K562 (cell line): ENCODE measurements at regions not wholly inside any gene's neighbourhood (a gene's known extent, or its start where the extent isn't known, plus 50 kb on each side); places are given as distances from the start of the nearest gene placed in this dataset.

Experiments
- ATAC-seq: fragments of 200-7000 bp; cut with Tn5 transposase; 3 replicates; pipeline ENCODE4 v1.9.1; 2020; ENCODE audit warnings: moderate library complexity
- BruUV-seq: library from RNA; stranded (reverse); fragments of 400-500 nt; replicated peaks from 2 replicates; lab custom pipeline; 2021; lab: Mats Ljungman, UMichigan
- CTCF ChIA-PET: fragments of 300-600 bp; formaldehyde crosslinking; extraction: SDS; loops from one replicate; lab custom pipeline; 2021; ENCODE audit warnings: low intra/inter-chr PET ratio; lab: Yijun Ruan, JAX
- POLR2A ChIA-PET: fragments of 300-600, 350-650 bp; sonication (Branson Sonifier 250); formaldehyde crosslinking; extraction: SDS; loops from one replicate; lab custom pipeline; 2021; ENCODE audit warnings: antibody characterized with exemption, inconsistent platforms; lab: Yijun Ruan, JAX
- DNase-seq, 4 experiments: peaks; one replicate each; pipeline versions ENCODE4 v3.0.0 to v3.0.0-alpha.2; 2011 to 2018; ENCODE audit warnings: low spot score in 3 of 4, mixed read lengths in 3 of 4; ENCODE audit errors: extremely low read depth in 1 of 4
- FAIRE-seq: peaks from 2 replicates; lab custom pipeline; 2011; peaks lifted over from hg19 to GRCh38; lab: Jason Lieb, UNC
- H2AFZ ChIP-seq: 2 replicates; pipeline ENCODE4 v1.6.0; 2011; ENCODE audit warnings: low read depth, low read length, control low read depth, inconsistent platforms
- H3K27ac ChIP-seq: fragments of 200-600 bp; 3 replicates; pipeline ENCODE4 v1.8.0; 2011; ENCODE audit warnings: low read depth, mild to moderate bottlenecking, control low read depth, inconsistent platforms, low read length, moderate library complexity, mixed read lengths; ENCODE audit errors: extremely low read depth
- H3K27me3 ChIP-seq, 2 experiments: fragments of 300-600 bp in 1 of 2; 2 replicates in 1 of 2; 3 replicates in 1 of 2; pipeline versions ENCODE4 v1.6.0 to v1.8.0; 2011; ENCODE audit warnings: inconsistent platforms in 2 of 2, low read length in 2 of 2, mild to moderate bottlenecking in 1 of 2, mixed read lengths in 1 of 2, moderate library complexity in 1 of 2; ENCODE audit not compliant: control insufficient read depth in 2 of 2, insufficient read depth in 2 of 2
- H3K36me3 ChIP-seq: fragments of 300-600 bp; 3 replicates; pipeline ENCODE4 v1.8.0; 2011; ENCODE audit warnings: mild to moderate bottlenecking, low read length, inconsistent platforms; ENCODE audit not compliant: control insufficient read depth, insufficient read depth
- H3K4me1 ChIP-seq, 2 experiments: fragments of 200-600 bp in 1 of 2; replicated peaks in 1 of 2; 2 replicates in 1 of 2; 3 replicates in 1 of 2; pipeline versions ENCODE4 v1.5.1 to v1.8.0; 2011; ENCODE audit warnings: inconsistent platforms in 2 of 2, low read length in 2 of 2, mild to moderate bottlenecking in 1 of 2, mixed read lengths in 1 of 2, moderate library complexity in 1 of 2; ENCODE audit not compliant: control insufficient read depth in 2 of 2, insufficient read depth in 2 of 2
- H3K4me2 ChIP-seq: 2 replicates; pipeline ENCODE4 v1.6.1; 2011; ENCODE audit warnings: low read length, control low read depth, inconsistent platforms, mixed read lengths; ENCODE audit not compliant: insufficient read depth
- H3K4me3 ChIP-seq: fragments of 200-600 bp; sonication (generic), shearing (Covaris generic); 2 replicates; pipeline ENCODE4 v1.5.1; 2016; ENCODE audit warnings: control low read depth, inconsistent platforms
- H3K79me2 ChIP-seq: fragments of 200-600 bp; 3 replicates; pipeline ENCODE4 v1.8.0; 2011; ENCODE audit warnings: low read length, inconsistent platforms; ENCODE audit not compliant: control insufficient read depth, insufficient read depth
- H3K9ac ChIP-seq, 2 experiments: 2 replicates each; pipeline versions ENCODE4 v1.6.0 to v1.6.1; 2011; ENCODE audit warnings: low read depth in 2 of 2, low read length in 2 of 2, control low read depth in 1 of 2, inconsistent platforms in 1 of 2, mild to moderate bottlenecking in 1 of 2, mixed read lengths in 1 of 2; ENCODE audit not compliant: insufficient read depth in 1 of 2
- H3K9me1 ChIP-seq: one replicate; pipeline ENCODE4 v1.6.0; 2011; ENCODE audit warnings: inconsistent platforms, mild to moderate bottlenecking, low read length, moderate library complexity; ENCODE audit not compliant: control insufficient read depth, insufficient read depth
- H3K9me3 ChIP-seq: replicated peaks from 2 replicates; pipeline ENCODE4 v1.5.1; 2011; ENCODE audit warnings: low read depth, low read length, inconsistent platforms; ENCODE audit not compliant: control insufficient read depth, insufficient read depth
- H4K20me1 ChIP-seq: replicated peaks from 2 replicates; pipeline ENCODE4 v1.6.1; 2011; ENCODE audit warnings: low read length, inconsistent platforms, mixed read lengths; ENCODE audit not compliant: control insufficient read depth, insufficient read depth
- BCL6 ChIP-seq: fragments of 250-450 bp; sonication (Bioruptor Pico); IDR thresholded peaks from 2 replicates; pipeline ENCODE4 v1.4.0; 2020
- CBX1 ChIP-seq: sonication (generic); IDR thresholded peaks from 2 replicates; pipeline ENCODE4 v1.6.1; 2016; ENCODE audit warnings: antibody characterized with exemption, low read depth, mild to moderate bottlenecking
- CCAR2 ChIP-seq: fragments of 200-400 bp; formaldehyde crosslinking; IDR thresholded peaks from 2 replicates; pipeline ENCODE4 v1.6.1; 2017; ENCODE audit warnings: mild to moderate bottlenecking, low read depth, low read length
- CREB1 ChIP-seq, 2 experiments: sonication (generic) in 1 of 2; formaldehyde crosslinking in 1 of 2; IDR thresholded peaks; 2 replicates each; pipeline versions ENCODE4 v1.6.1 to v1.8.0; 2012 to 2022; ENCODE audit warnings: inconsistent platforms in 1 of 2, mild to moderate bottlenecking in 1 of 2, missing genetic modification reagents in 1 of 2, moderate library complexity in 1 of 2
- DEAF1 ChIP-seq: fragments of 450-650 bp; formaldehyde crosslinking; IDR thresholded peaks from 2 replicates; pipeline ENCODE4 v1.4.0; 2020; ENCODE audit warnings: mild to moderate bottlenecking, moderate library complexity
- FOXA1 ChIP-seq: fragments of 450-650 bp; IDR thresholded peaks from 2 replicates; pipeline ENCODE4 v1.6.1; 2016; ENCODE audit warnings: mild to moderate bottlenecking, borderline replicate concordance
- HDAC3 ChIP-seq: fragments of 450-650 bp; IDR thresholded peaks from 2 replicates; pipeline ENCODE4 v1.6.1; 2018; ENCODE audit warnings: borderline replicate concordance, mild to moderate bottlenecking, moderate library complexity; ENCODE audit not compliant: partially characterized antibody
- HEY1 ChIP-seq: fragments of 250-450 bp; sonication (Bioruptor Pico); IDR thresholded peaks from 2 replicates; pipeline ENCODE4 v1.5.0; 2020; ENCODE audit warnings: mild to moderate bottlenecking, moderate library complexity, borderline replicate concordance
- KLF16 ChIP-seq: IDR thresholded peaks from 2 replicates; pipeline ENCODE4 v1.6.1; 2016; ENCODE audit warnings: antibody characterized with exemption
- POLR2AphosphoS2 ChIP-seq: IDR thresholded peaks from 2 replicates; pipeline ENCODE4 v1.6.1; 2012; ENCODE audit warnings: low read length, improper control_type of control experiment
- RHOXF2B ChIP-seq: fragments of 250-450 bp; sonication (Bioruptor Pico); conservative IDR thresholded peaks from 2 replicates; pipeline ENCODE4 v1.5.1; 2021
- SRSF7 ChIP-seq: fragments of 200-400 bp; formaldehyde crosslinking; optimal IDR thresholded peaks from 2 replicates; pipeline ENCODE3; 2017; ENCODE audit warnings: mild to moderate bottlenecking, low read depth, low read length
- SRSF9 ChIP-seq: fragments of 200-400 bp; formaldehyde crosslinking; IDR thresholded peaks from 2 replicates; pipeline ENCODE4 v1.6.1; 2017; ENCODE audit warnings: low read depth, low read length, borderline replicate concordance
- TAL1 ChIP-seq: fragments of 450-650 bp; IDR thresholded peaks from 2 replicates; pipeline ENCODE4 v1.6.1; 2016; ENCODE audit warnings: mild to moderate bottlenecking
- TBL1XR1 ChIP-seq, 2 experiments: IDR thresholded peaks; 2 replicates each; pipeline ENCODE4 v1.6.1; 2012; ENCODE audit warnings: improper control_type of control experiment in 2 of 2, low read length in 2 of 2, mild to moderate bottlenecking in 1 of 2
- TEAD2 ChIP-seq: fragments of 450-650 bp; IDR thresholded peaks from 2 replicates; pipeline ENCODE4 v1.6.1; 2016; ENCODE audit warnings: missing genetic modification characterization, control low read depth, missing compliant biosample characterization
- WGBS: fragments of 100-300 bp; shearing (Covaris generic); methylation state at CpG from one replicate; pipeline ENCODE4 v1.1.6; 2016; ENCODE audit warnings: low coverage, mixed read lengths; ENCODE audit not compliant: insufficient coverage; ENCODE audit errors: missing lambda C conversion rate; 5-methylcytosine and 5-hydroxymethylcytosine counted together
- in situ Hi-C: fragments of 300-500 bp; cut with MboI; formaldehyde crosslinking; loops from 4 replicates; pipeline ENCODE4 v1.15.0; 2018; ENCODE audit warnings: inconsistent platforms, mixed read lengths
- intact Hi-C: fragments of 100-400 bp; cut with micrococcal nuclease; formaldehyde crosslinking; loops from 2 replicates; pipeline ENCODE4 v1.14.2; 2022
- TF ChIP-seq, protein P1 (sequence below): IDR thresholded peaks from 2 replicates; pipeline ENCODE4 v1.6.1; 2014; ENCODE audit warnings: antibody characterized with exemption

DNA sequence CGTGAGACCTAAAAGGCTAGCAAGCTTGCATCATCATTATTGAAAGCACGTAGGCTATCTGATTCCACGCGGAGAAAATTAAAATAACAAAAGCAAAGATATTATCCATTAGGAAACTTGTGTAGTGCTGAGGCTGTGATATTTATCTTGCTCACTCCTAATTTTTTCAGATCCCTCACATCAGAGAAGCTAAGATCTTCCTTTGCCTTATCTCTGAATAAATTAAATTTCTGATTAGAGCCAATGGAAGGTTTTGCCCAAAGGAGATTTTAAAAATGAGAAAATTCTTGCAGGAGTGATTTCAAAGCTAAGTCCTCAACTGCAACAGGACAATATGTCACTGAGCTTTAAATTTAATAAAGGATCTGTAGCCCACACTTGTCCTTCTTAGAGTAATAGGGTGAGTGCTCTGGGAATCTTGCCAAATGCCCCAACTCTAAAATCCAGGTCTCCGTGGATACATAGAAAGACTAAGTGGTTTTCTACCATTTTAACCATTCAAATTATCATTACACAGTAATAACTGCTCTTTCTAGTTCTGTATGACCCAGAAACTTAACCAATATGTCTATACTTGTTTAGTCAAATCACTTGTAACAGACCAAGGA, 295.0 kb downstream of the CAAP1 start:
- in situ Hi-C loops (no loop called here), intact Hi-C loops (no loop called here)
- Histone ChIP-seq H3K79me2 (no peaks in the 10 kb centered on the region), H3K9me3 (no peaks in the 10 kb centered on the region), H2AFZ (no peak overlapping the region), H3K4me2 (no peak overlapping the region), H3K9ac (no peak overlapping the region), H3K4me3 (no peak overlapping the region), H3K9me1 (no peaks in the 10 kb centered on the region), H3K27me3 (no peaks in the 10 kb centered on the region), H3K27ac (no peak overlapping the region), H3K4me1 (no peaks in the 10 kb centered on the region), H4K20me1 (no peaks in the 10 kb centered on the region), H3K36me3 (no peaks in the 10 kb centered on the region)
- CTCF ChIA-PET: no interaction called here
- ATAC-seq (no peak), DNase-seq (no peak), FAIRE-seq (no peak)
- TF ChIP-seq TEAD2 (tag) (no peak), KLF16 (no peak), TAL1 (no peak), HEY1 (CRISPR knock-in tag) (no peak), TBL1XR1 (IDR thresholded peaks at IDR 0.05; ENCODE audit: low read length in 2 of 2) (no peak), HDAC3 (no peak), CBX1 (no peak), SRSF7 (no peak), RHOXF2B (CRISPR knock-in tag) (no peak), SRSF9 (no peak), BCL6 (CRISPR knock-in tag) (no peak), FOXA1 (no peak), CREB1 (IDR thresholded peaks at IDR 0.05) (no peak), CREB1 (CRISPR knock-in tag; IDR thresholded peaks at IDR 0.05) (no peak), POLR2AphosphoS2 (no peak), CCAR2 (no peak), DEAF1 (CRISPR knock-in tag) (no peak)
- TF ChIP-seq, protein P1, sequence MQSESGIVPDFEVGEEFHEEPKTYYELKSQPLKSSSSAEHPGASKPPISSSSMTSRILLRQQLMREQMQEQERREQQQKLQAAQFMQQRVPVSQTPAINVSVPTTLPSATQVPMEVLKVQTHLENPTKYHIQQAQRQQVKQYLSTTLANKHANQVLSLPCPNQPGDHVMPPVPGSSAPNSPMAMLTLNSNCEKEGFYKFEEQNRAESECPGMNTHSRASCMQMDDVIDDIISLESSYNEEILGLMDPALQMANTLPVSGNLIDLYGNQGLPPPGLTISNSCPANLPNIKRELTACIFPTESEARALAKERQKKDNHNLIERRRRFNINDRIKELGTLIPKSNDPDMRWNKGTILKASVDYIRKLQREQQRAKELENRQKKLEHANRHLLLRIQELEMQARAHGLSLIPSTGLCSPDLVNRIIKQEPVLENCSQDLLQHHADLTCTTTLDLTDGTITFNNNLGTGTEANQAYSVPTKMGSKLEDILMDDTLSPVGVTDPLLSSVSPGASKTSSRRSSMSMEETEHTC: no peak
- POLR2A ChIA-PET: no interaction called here
- WGBS: 0% methylated on average over 5 of the region's 5 CpGs
- BruUV-seq: no TSS peak
